IMR-90 (cell line): ENCODE measurements at regions not wholly inside any gene's neighbourhood (a gene's known extent, or its start where the extent isn't known, plus 50 kb on each side); places are given as distances from the start of the nearest gene placed in this dataset.

Experiments
- ATAC-seq: fragments of 200-7000 bp; cut with Tn5 transposase; 2 replicates; pipeline ENCODE4 v1.9.1; 2020; ENCODE audit warnings: low read depth, mild to moderate bottlenecking, moderate library complexity
- BruUV-seq: library from RNA; stranded (reverse); fragments of 400-500 nt; replicated peaks from 2 replicates; lab custom pipeline; 2021; lab: Mats Ljungman, UMichigan
- CTCF ChIA-PET: fragments of 300-600 bp; formaldehyde crosslinking; extraction: SDS; loops from one replicate; lab custom pipeline; 2021; ENCODE audit warnings: antibody characterized with exemption; lab: Yijun Ruan, JAX
- POLR2A ChIA-PET: fragments of 300-600 bp; sonication (Branson Sonifier 250); formaldehyde crosslinking; loops from one replicate; lab custom pipeline; 2022; ENCODE audit warnings: antibody characterized with exemption; ENCODE audit not compliant: unreplicated experiment; lab: Charles Lee
- DNase-seq: peaks from one replicate; pipeline ENCODE4 v3.0.0; 2013
- H2AFZ ChIP-seq: replicated peaks from 2 replicates; pipeline ENCODE3; 2013; ENCODE audit warnings: low read length, mild to moderate bottlenecking; ENCODE audit not compliant: poor library complexity
- H2AK5ac ChIP-seq: 2 replicates; pipeline ENCODE4 v1.6.1; 2013; ENCODE audit warnings: low read depth, low read length, inconsistent platforms
- H2AK9ac ChIP-seq: replicated peaks from 2 replicates; pipeline ENCODE3; 2013; ENCODE audit warnings: mild to moderate bottlenecking, low read depth, low read length, moderate library complexity; ENCODE audit not compliant: poor library complexity
- H2BK120ac ChIP-seq: 2 replicates; pipeline ENCODE4 v1.6.1; 2013; ENCODE audit warnings: low read depth, low read length, inconsistent platforms
- H2BK15ac ChIP-seq: 3 replicates; pipeline ENCODE4 v1.6.1; 2013; ENCODE audit warnings: low read depth, low read length, inconsistent platforms
- H2BK20ac ChIP-seq: 2 replicates; pipeline ENCODE4 v1.6.1; 2013; ENCODE audit warnings: low read depth, mild to moderate bottlenecking, inconsistent platforms, low read length, moderate library complexity
- H2BK5ac ChIP-seq: 2 replicates; pipeline ENCODE4 v1.6.1; 2013; ENCODE audit warnings: mild to moderate bottlenecking, low read depth, low read length, inconsistent platforms; ENCODE audit not compliant: poor library complexity, severe bottlenecking
- H3K14ac ChIP-seq: replicated peaks from 2 replicates; pipeline ENCODE4 v1.6.1; 2013; ENCODE audit warnings: low read depth, low read length, inconsistent platforms
- H3K18ac ChIP-seq: 2 replicates; pipeline ENCODE4 v1.6.1; 2013; ENCODE audit warnings: low read depth, low read length, control low read depth
- H3K23ac ChIP-seq: 2 replicates; pipeline ENCODE4 v1.6.1; 2013; ENCODE audit warnings: low read depth, low read length, inconsistent platforms
- H3K27ac ChIP-seq: 2 replicates; pipeline ENCODE4 v1.5.1; 2013; ENCODE audit warnings: mild to moderate bottlenecking, control low read depth, low read length; ENCODE audit not compliant: insufficient read depth
- H3K27me3 ChIP-seq: 2 replicates; pipeline ENCODE4 v1.6.1; 2013; ENCODE audit warnings: low read length; ENCODE audit not compliant: control insufficient read depth, insufficient read depth
- H3K36me3 ChIP-seq: 2 replicates; pipeline ENCODE4 v1.6.1; 2013; ENCODE audit warnings: low read length, mixed read lengths; ENCODE audit not compliant: control insufficient read depth, insufficient read depth
- H3K4ac ChIP-seq: 2 replicates; pipeline ENCODE4 v1.6.1; 2013; ENCODE audit warnings: low read depth, low read length, inconsistent platforms
- H3K4me1 ChIP-seq: 2 replicates; pipeline ENCODE4 v1.6.1; 2013; ENCODE audit warnings: low read length, mixed read lengths; ENCODE audit not compliant: control insufficient read depth, insufficient read depth
- H3K4me2 ChIP-seq: 2 replicates; pipeline ENCODE4 v1.6.1; 2013; ENCODE audit warnings: low read depth, mild to moderate bottlenecking, control low read depth, low read length, moderate library complexity
- H3K4me3 ChIP-seq: 2 replicates; pipeline ENCODE4 v1.5.1; 2013; ENCODE audit warnings: low read depth, mild to moderate bottlenecking, control low read depth, low read length, moderate library complexity; ENCODE audit not compliant: insufficient read depth
- H3K56ac ChIP-seq: 2 replicates; pipeline ENCODE4 v1.6.1; 2013; ENCODE audit warnings: low read length, inconsistent platforms; ENCODE audit not compliant: insufficient read depth; ENCODE audit errors: extremely low read depth
- H3K79me1 ChIP-seq, 2 experiments: 2 replicates each; pipeline ENCODE4 v1.6.1; 2013; ENCODE audit warnings: low read length in 2 of 2, inconsistent platforms in 1 of 2, low read depth in 1 of 2
- H3K9ac ChIP-seq: 2 replicates; pipeline ENCODE4 v1.6.1; 2013; ENCODE audit warnings: low read depth, low read length, control low read depth
- H3K9me1 ChIP-seq: 2 replicates; pipeline ENCODE4 v1.6.1; 2013; ENCODE audit warnings: low read length, inconsistent platforms; ENCODE audit not compliant: insufficient read depth
- H3K9me3 ChIP-seq: 2 replicates; pipeline ENCODE4 v1.6.1; 2013; ENCODE audit warnings: low read length; ENCODE audit not compliant: control insufficient read depth, insufficient read depth
- H4K20me1 ChIP-seq: 2 replicates; pipeline ENCODE4 v1.6.1; 2013; ENCODE audit warnings: low read length, inconsistent platforms; ENCODE audit not compliant: insufficient read depth
- H4K5ac ChIP-seq: 2 replicates; pipeline ENCODE4 v1.6.1; 2013; ENCODE audit warnings: mild to moderate bottlenecking, low read depth, low read length, control low read depth
- H4K8ac ChIP-seq, 2 experiments: 2 replicates each; pipeline ENCODE4 v1.6.1; 2013; ENCODE audit warnings: low read depth in 2 of 2, low read length in 2 of 2, control low read depth in 1 of 2, inconsistent platforms in 1 of 2
- H4K91ac ChIP-seq: 2 replicates; pipeline ENCODE4 v1.6.1; 2013; ENCODE audit warnings: low read depth, low read length, inconsistent platforms; ENCODE audit not compliant: insufficient read depth
- BHLHE40 ChIP-seq: fragments of 150-350 bp; IDR thresholded peaks from 2 replicates; pipeline ENCODE4 v1.6.1; 2016; ENCODE audit warnings: mild to moderate bottlenecking, low read depth, low read length
- MAFK ChIP-seq: IDR thresholded peaks from 2 replicates; pipeline ENCODE4 v1.6.1; 2012; ENCODE audit warnings: low read depth, low read length, improper control_type of control experiment
- POLR2A ChIP-seq: IDR thresholded peaks from 2 replicates; pipeline ENCODE4 v1.6.1; 2012; ENCODE audit warnings: mild to moderate bottlenecking, low read depth, low read length
- RCOR1 ChIP-seq: IDR thresholded peaks from 2 replicates; pipeline ENCODE4 v1.6.1; 2012; ENCODE audit warnings: mild to moderate bottlenecking, low read length, improper control_type of control experiment; ENCODE audit not compliant: insufficient replicate concordance
- RFX5 ChIP-seq: IDR thresholded peaks from 2 replicates; pipeline ENCODE4 v1.8.0; 2012; ENCODE audit warnings: low read depth, mild to moderate bottlenecking, low read length, moderate library complexity
- WGBS, 2 experiments: methylation state at CpG; one replicate each; pipeline versions ENCODE4 v1.1.5 to v1.1.7; 2013; ENCODE audit warnings: missing lambda C conversion rate in 2 of 2; ENCODE audit not compliant: insufficient read length in 1 of 2; ENCODE audit errors: extremely low coverage in 2 of 2; 5-methylcytosine and 5-hydroxymethylcytosine counted together
- dilution Hi-C: fragments of 300-500 bp; cut with HindIII; formaldehyde crosslinking; loops from one replicate; pipeline ENCODE4 v1.14.3; 2018; ENCODE audit warnings: low sequenced_read_pairs; ENCODE audit not compliant: unreplicated experiment
- in situ Hi-C: fragments of 300-500 bp; cut with MboI; formaldehyde crosslinking; loops from 3 replicates; pipeline ENCODE4 v1.14.3; 2019; ENCODE audit warnings: low sequenced_read_pairs, inconsistent platforms, mixed read lengths
- intact Hi-C: fragments of 100-400 bp; cut with micrococcal nuclease; formaldehyde crosslinking; loops from 2 replicates; pipeline ENCODE4 v1.10.0; 2022

- H2BK15ac ChIP-seq = no peak overlapping the region
- no peak overlapping the region for H3K9ac ChIP-seq
- no peak overlapping the region for H4K5ac ChIP-seq
- no peaks in the 10 kb centered on the region for H3K4me1 ChIP-seq
- no CpG with 5 or more reads among the region's 1 CpG for WGBS, 2 experiments
- no peak overlapping the region for H3K27ac ChIP-seq
- H3K79me1 ChIP-seq = no peaks in the 10 kb centered on the region
- no peaks in the 10 kb centered on the region; the same call in 1 of the 2 replicates for H3K27me3 ChIP-seq
- H3K23ac ChIP-seq = no peak overlapping the region
- H3K36me3 ChIP-seq = no peaks in the 10 kb centered on the region
- H2BK120ac ChIP-seq = no peak overlapping the region
- H3K9me3 ChIP-seq = no peaks in the 10 kb centered on the region
- no peak overlapping the region for H2AFZ ChIP-seq
- H4K20me1 ChIP-seq = no peaks in the 10 kb centered on the region
- H3K4me2 ChIP-seq = no peak overlapping the region
- no peak overlapping the region for H4K8ac ChIP-seq
- POLR2A ChIA-PET = no interaction called here
- intact Hi-C loops = no loop called here
- no peak overlapping the region for H3K14ac ChIP-seq
- H3K4ac ChIP-seq = no peak overlapping the region
- dilution Hi-C loops = no loop called here
- BruUV-seq = no TSS peak
- H2BK5ac ChIP-seq = no peak overlapping the region
- no peak for TF ChIP-seq RCOR1
- TF ChIP-seq MAFK = no peak
- TF ChIP-seq RFX5 = no peak
- TF ChIP-seq BHLHE40 = no peak
- no peak for TF ChIP-seq POLR2A
- DNase-seq (no peak), ATAC-seq (no peak)
- in situ Hi-C loops = no loop called here
- no peak overlapping the region for H2AK5ac ChIP-seq
- H2BK20ac ChIP-seq = no peak overlapping the region
- H3K4me3 ChIP-seq = no peak overlapping the region
- no peak overlapping the region for H3K18ac ChIP-seq
- H4K91ac ChIP-seq = no peak overlapping the region
- H3K56ac ChIP-seq = no peak overlapping the region
- no peaks in the 10 kb centered on the region for H3K9me1 ChIP-seq
- CTCF ChIA-PET = no interaction called here
- H2AK9ac ChIP-seq = no peak overlapping the region
Observed at GRCh38 chr5:158433634-158434033, 574.7 kb upstream of the CLINT1 start.
